Medulla oblongata (tissue), 1 donor: ENCODE measurements at regions not wholly inside any gene's neighbourhood (a gene's known extent, or its start where the extent isn't known, plus 50 kb on each side); places are given as distances from the start of the nearest gene placed in this dataset.
"Not testable (repeated sequence)": the region's sequence is repeated elsewhere in the genome, so short reads cannot be mapped to it uniquely, and the experiment has no call there.

ENCODE experiments used
- DNase-seq: peaks from one replicate; pipeline ENCODE4 v3.0.0-alpha.2; 2015; ENCODE audit errors: extremely low spot score

- no peak for DNase-seq
These were observed 794.5 kb upstream of the CDH9 start for GRCh38 chr5:27832886-27833285.

DNA sequence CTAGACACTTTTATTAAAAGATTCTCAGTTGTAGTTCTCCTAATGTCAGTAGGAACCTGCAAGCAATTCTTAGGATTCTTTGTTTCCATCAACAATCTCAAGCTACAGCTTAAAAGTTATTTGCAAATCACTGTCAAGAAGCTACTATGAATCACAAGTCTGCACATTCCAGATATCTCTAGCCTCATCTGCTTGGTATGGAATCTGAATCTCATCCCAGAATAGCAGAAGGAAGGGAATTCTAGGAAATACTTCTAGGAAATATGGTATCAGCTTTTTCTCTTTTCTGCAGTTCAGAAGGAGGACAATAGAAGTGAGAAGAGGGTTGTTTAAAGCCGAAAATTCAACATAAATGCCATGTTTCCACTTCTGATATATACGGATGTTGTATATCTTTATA lies 792.2 kb upstream of the CDH9 start:
- DNase-seq = no peak

GRCh38 chr5:27821681-27822080 lies 783.3 kb upstream of the CDH9 start:
- no peak for DNase-seq

GRCh38 chr5:27818888-27819287 lies 780.5 kb upstream of the CDH9 start:
- no peak for DNase-seq

- no peak for DNase-seq
These were observed 776.6 kb upstream of the CDH9 start for GRCh38 chr5:27814983-27815382.

DNA sequence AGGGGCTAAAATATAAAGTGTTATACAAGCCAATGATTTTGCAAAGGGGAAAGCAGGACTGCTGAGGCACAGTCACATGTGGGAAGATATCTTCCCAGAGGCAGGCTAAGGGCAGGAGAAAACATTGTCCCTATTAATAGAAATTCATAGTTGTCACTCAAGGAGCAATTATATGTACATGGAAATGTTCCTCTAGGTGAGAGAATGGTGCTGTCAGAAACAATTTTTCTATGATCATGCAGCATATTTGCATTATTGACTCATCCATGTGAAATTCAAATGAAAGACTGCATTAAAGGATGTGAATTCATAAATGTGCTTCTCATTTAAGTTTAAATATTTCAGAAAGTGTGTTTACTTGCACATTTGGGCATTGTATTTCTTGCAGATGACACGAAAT lies 775.9 kb upstream of the CDH9 start:
- no peak for DNase-seq

DNA sequence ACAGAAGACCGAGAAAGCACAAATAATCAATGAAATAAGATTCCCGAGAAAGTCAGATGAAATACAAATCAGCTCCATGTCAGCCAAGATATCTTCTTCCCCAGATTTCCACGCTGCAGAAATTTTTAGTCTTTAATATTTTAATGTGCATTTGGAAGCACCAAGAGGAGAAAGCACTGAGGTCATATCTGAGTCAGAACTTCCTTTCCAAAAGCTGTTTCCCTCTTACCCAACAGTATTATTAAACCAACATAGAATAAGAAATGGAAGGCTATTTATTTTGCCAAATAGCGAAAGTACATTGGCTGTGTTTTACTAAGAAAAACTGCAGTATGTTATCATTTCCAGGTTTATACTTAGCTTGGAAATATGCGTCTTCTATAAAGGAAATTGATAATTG lies 772.1 kb upstream of the CDH9 start:
- DNase-seq = no peak

GRCh38 chr5:27797220-27797619 lies 758.8 kb upstream of the CDH9 start:
- no peak for DNase-seq

DNA sequence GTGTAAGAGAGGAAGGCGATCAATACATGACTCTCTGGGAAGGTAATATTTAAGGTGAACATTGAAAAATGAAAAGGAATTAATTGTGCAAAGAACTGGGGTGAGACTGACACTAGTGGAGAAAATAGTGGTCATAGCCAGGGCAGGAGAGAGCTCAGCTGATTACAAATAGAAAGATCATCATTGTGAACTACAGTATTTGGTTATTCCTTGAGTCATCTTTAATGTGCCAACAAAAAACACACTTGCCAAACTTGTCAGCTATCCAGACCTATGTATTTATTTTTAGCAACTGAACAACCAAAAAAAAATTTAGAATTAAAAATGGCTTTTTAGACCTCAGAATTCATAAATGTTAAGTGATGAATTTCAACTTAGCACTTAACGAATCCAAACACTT lies 749.8 kb upstream of the CDH9 start:
- no peak for DNase-seq

DNA sequence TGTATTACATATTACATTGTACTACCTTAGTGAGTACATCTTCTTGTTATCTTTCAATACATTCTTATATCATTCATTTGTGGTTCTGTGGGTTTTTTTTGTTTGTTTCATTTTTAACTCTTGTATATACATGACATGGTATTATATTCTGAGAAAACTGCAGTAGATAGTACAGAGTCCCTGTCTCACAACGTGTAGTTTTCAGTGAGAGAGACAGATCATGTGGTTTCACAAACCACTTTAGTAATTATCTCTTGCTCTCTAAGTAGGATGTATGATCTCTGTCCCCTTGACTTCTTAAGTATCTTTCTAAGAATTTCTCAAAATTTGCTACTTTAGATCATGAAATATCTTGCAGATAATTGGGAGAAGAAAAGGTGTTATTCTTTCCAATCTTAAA lies 745.9 kb upstream of the CDH9 start:
- no peak for DNase-seq

GRCh38 chr5:27778121-27778520 lies 739.7 kb upstream of the CDH9 start:
- DNase-seq = no peak

DNA sequence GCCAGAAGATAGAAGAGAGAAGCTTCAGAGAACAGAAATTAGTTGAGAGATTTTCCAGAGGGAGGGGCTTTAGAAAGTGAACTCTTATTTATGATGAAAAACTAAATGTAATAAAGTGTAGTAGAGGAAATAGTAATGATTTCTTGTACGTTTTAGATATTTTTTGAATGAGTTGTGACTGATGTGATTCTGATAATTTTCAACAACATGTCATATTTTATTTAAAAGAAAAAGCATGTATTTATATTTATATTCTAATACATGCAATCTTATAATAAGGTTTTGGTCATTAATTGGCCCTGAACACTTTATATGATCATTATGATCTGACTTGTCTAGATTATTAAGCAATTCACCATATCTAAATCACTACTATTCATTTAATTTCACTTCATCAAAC lies 735.2 kb upstream of the CDH9 start:
- no peak for DNase-seq

- DNase-seq = no peak
These were observed 734.8 kb upstream of the CDH9 start for GRCh38 chr5:27773166-27773565.

DNA sequence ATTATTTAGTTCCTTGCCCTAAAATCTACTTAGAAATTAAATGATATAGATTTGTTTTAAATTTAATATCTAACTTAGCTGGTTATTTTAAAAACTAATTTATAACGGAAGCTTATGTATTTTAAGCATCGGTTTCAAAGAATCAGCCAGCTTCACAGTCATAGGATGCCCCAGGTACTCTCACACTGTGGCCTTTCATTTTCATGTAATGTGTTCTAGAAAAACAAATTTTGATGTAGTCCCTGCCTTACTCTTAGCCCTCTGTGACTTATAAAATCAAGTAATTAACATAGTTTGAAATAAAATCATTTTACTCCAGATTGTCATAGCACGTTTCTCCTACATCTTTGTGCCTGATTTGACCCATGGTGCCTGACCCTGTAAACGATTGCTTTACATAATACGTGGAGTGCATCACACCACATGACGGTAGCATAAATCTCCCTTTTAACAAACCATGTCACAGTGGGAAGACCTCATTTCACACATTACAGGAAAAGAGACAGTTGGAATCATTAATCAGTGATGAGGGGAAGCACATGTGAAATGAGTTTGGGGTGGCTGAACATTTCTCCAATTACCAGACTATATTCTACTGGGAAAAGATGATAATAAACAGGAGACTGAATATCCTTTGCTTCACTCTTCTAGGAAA lies 731.5 kb upstream of the CDH9 start:
- no peak for DNase-seq

GRCh38 chr5:27748847-27749246 lies 710.5 kb upstream of the CDH9 start:
- DNase-seq = no peak

- DNase-seq = not testable (repeated sequence)
These were observed 705.1 kb upstream of the CDH9 start for GRCh38 chr5:27743383-27743979.

- no peak for DNase-seq
These were observed 704.4 kb upstream of the CDH9 start for GRCh38 chr5:27742805-27743204.

- no peak for DNase-seq
These were observed 696.5 kb upstream of the CDH9 start for GRCh38 chr5:27734838-27735237.

DNA sequence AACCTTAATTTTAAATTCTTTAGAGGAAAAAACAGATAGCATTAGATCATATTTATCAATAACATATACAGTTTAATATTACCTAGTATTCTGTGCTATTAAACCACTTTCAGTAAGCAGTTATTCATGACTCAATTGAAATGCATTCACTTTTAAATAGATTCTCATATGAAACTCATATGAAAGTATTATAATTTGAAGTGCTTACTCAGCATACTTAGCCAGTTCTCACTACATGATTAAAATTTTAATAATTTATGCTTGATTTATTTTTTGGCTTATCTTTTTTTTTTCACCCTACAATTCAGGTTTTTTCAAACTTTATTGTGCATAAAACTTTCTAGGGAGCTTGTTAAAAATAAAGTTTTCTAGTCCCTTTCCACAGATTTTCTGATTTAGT lies 694.9 kb upstream of the CDH9 start:
- DNase-seq = no peak

GRCh38 chr5:27727254-27727653 lies 688.9 kb upstream of the CDH9 start:
- no peak for DNase-seq

DNA sequence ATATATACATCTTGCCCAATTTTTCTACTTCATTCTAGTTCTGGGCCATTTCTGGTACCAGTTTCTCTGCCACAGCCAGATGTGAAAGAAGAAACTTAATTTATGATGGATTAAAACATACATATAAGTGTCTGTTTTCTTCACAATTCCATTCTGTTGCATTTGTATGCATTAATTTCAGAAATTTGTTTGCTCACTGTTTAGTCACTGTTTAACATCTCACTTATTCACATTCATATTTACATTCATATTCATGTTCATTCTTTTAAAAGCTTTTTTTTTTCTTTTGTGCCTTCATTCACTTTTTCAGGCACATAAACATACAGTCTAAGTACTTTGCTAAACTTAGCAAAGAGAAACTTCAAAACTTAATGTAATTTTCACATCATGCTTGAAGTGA lies 684.0 kb upstream of the CDH9 start:
- DNase-seq = no peak

GRCh38 chr5:27708534-27708933 lies 670.1 kb upstream of the CDH9 start:
- no peak for DNase-seq

DNA sequence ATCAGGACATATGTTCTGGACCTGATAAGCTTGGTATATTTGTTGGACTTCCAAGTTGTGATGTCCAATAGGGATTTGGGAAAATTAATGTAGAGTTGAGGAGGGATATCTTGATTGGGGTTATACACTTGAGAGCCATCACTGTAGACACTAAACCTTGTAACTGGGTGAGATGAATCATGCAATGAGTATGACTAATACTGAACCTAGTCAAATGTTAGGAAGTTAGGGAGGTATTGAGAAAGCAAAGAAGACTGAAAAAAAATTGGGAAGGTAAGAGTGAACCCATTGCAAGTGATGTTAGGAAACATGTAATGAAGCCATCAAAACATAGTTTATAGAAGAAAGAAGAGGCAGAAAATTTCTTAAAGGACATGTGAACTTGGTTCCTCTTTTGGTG lies 668.4 kb upstream of the CDH9 start:
- no peak for DNase-seq

DNA sequence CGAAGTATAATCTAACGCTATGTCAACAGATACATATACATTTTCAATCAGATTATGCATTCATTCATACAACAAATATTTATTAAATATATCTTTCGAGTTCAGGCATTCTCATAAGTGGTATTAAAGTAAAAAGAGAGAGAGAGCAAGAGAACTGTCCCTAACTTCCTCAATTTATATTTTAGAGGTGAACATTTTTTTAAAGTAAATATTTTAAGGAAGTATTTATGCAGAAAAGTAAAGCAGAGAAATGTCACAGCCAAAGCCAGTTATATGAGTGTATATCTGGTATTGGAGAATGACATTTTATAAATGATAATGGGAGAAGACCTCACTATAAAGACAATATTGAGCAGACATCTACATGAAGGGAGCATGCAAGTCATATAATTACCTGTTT lies 667.3 kb upstream of the CDH9 start:
- no peak for DNase-seq
